Cardiac fibroblast (primary cell): ENCODE measurements at regions not wholly inside any gene's neighbourhood (a gene's known extent, or its start where the extent isn't known, plus 50 kb on each side); places are given as distances from the start of the nearest gene placed in this dataset.

ENCODE experiments used
- DNase-seq, 2 donors: peaks; one replicate each; pipeline versions ENCODE4 v3.0.0 to v3.0.0-alpha.2; 2010; ENCODE audit warnings: low read depth in 2 of 2
- H3K4me3 ChIP-seq, 2 donors: replicated peaks in 1 of 2; 1 replicate in 1 of 2; 2 replicates in 1 of 2; pipeline ENCODE4 v1.5.1; 2011; ENCODE audit warnings: low read depth in 2 of 2, low read length in 2 of 2, mild to moderate bottlenecking in 2 of 2, moderate library complexity in 1 of 2
- CTCF ChIP-seq: IDR thresholded peaks from one replicate; pipeline ENCODE4 v1.5.1; 2011; ENCODE audit warnings: low read depth, mild to moderate bottlenecking, low read length, inconsistent platforms

DNA sequence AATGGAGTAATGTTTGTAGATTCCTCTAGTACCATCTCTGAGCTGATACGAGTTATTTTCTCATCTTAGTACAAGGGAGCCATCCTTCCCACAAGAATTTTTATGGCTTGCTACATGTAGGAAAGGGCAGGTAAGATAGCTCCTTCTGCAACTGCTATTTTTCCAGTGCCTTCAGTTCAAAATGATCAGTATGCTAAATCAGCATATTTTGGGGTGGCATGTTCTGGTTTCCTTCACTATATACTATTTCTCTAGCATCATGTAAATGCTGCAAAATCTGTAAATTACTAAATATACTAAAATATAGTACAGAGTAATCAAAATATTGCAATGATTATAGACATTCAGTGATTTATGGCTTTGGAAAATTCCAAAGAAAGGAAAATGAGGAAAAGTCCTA lies 1230.0 kb upstream of the CHAC2 start:
- H3K4me3 ChIP-seq: no peak overlapping the region
- no peak for TF ChIP-seq CTCF
- DNase-seq: no peak

GRCh38 chr2:52536929-52537460 lies 1230.6 kb upstream of the CHAC2 start:
- no peak for TF ChIP-seq CTCF
- DNase-seq: peak in 1 of 2 donors; percentile 22
- no peak overlapping the region for H3K4me3 ChIP-seq

- H3K4me3 ChIP-seq: no peak overlapping the region
- DNase-seq: no peak
- TF ChIP-seq CTCF: no peak
Measured at GRCh38 chr2:52532956-52533355, 1234.6 kb upstream of the CHAC2 start.

- TF ChIP-seq CTCF: no peak
- no peak overlapping the region for H3K4me3 ChIP-seq
Measured at GRCh38 chr2:52526735-52527134, 1240.9 kb upstream of the CHAC2 start.

GRCh38 chr2:52520644-52521043 lies 1247.0 kb upstream of the CHAC2 start:
- H3K4me3 ChIP-seq: no peak overlapping the region
- DNase-seq: no peak
- no peak for TF ChIP-seq CTCF

More at GRCh38 chr2:52526735-52527134, 1240.9 kb upstream of the CHAC2 start:
- no peak for DNase-seq

GRCh38 chr2:52518678-52519077 lies 1248.9 kb upstream of the CHAC2 start:
- H3K4me3 ChIP-seq: no peak overlapping the region
- DNase-seq: peak in 1 of 2 donors; percentile 24
- TF ChIP-seq CTCF: no peak

GRCh38 chr2:52512760-52513159 lies 1254.8 kb upstream of the CHAC2 start:
- DNase-seq: no peak
- no peak for TF ChIP-seq CTCF
- no peak overlapping the region for H3K4me3 ChIP-seq
